ENCODE measurements at regions not wholly inside any gene's neighbourhood (a gene's known extent, or its start where the extent isn't known, plus 50 kb on each side); places are given as distances from the start of the nearest gene placed in this dataset.

DNA sequence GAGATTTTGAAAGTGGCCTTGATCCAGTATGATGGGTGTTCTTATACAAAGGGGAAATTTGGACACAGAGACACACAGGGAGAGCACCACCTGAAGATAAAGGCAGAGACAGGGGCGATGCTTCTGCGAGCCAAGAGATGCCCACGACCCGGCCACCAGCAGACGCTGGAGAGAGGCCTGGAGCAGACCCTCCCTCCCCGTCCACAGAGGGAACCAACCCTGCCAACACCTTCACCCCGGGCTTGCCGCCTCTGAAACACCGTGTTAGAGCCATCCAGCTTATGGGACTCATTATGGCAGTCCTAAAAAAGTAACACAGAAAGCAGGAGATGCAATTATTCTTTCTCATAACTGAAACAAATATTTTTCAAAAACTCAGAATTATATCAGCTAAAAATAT, 303.3 kb upstream of the SHH start:
- no peak overlapping the region for H3K9ac ChIP-seq (replicated peaks; ENCODE audit: extremely low read depth, insufficient read depth, low read length)
- no peaks in the 10 kb centered on the region for H3K36me3 ChIP-seq (ENCODE audit: control insufficient read depth in 2 of 2, extremely low read depth in 1 of 2, insufficient read depth in 2 of 2, low read length in 2 of 2)
- POLR2A ChIA-PET = no interaction called here
- no peaks in the 10 kb centered on the region for H3K27me3 ChIP-seq (ENCODE audit: control insufficient read depth in 2 of 2, insufficient read depth in 2 of 2, low read length in 2 of 2)
- H4K20me1 ChIP-seq (replicated peaks; ENCODE audit: control insufficient read depth, extremely low read depth, insufficient read depth, low read length) = no peaks in the 10 kb centered on the region
- dilution Hi-C loops (cut with MboI; ENCODE audit: extremely low pct_ligation_motif_present, low sequenced_read_pairs) = no loop called here
- CTCF ChIA-PET = no interaction called here
- no peak overlapping the region for H3K27ac ChIP-seq (ENCODE audit: insufficient read depth, low read depth, low read length)
- no peak overlapping the region for H2AFZ ChIP-seq (ENCODE audit: low read depth, low read length)
- H3K79me2 ChIP-seq (ENCODE audit: control insufficient read depth, insufficient read depth, low read length) = no peaks in the 10 kb centered on the region
- no peak overlapping the region for H3K4me2 ChIP-seq (ENCODE audit: insufficient read depth, low read length)
- no peak for DNase-seq (ENCODE audit: low read depth, low spot score)
- H3K4me1 ChIP-seq (ENCODE audit: control insufficient read depth, extremely low read depth, insufficient read depth, low read length) = no peaks in the 10 kb centered on the region
- peaks cover 2% of the 10 kb centered on the region for H3K9me3 ChIP-seq (replicated peaks; ENCODE audit: control insufficient read depth, insufficient read depth, low read length)
- intact Hi-C loops (cut with micrococcal nuclease) = no loop called here
- no peaks in the 10 kb centered on the region for H3K9me1 ChIP-seq (replicated peaks; ENCODE audit: control insufficient read depth, extremely low read depth, insufficient read depth, low read length)
- TF ChIP-seq JUN (IDR thresholded peaks at IDR 0.05; ENCODE audit: borderline replicate concordance, insufficient read depth, insufficient read length, low read depth) = no peak
- TF ChIP-seq POLR2AphosphoS5 (IDR thresholded peaks at IDR 0.05; ENCODE audit: insufficient read depth, low read depth, low read length) = no peak
- no peak for FAIRE-seq
- no TSS peak for BruUV-seq (replicated peaks)
- no peak overlapping the region for H3K4me3 ChIP-seq (replicated peaks in 1 of 3; ENCODE audit: insufficient read depth in 1 of 3, low read depth in 1 of 3, low read length in 3 of 3)

DNA sequence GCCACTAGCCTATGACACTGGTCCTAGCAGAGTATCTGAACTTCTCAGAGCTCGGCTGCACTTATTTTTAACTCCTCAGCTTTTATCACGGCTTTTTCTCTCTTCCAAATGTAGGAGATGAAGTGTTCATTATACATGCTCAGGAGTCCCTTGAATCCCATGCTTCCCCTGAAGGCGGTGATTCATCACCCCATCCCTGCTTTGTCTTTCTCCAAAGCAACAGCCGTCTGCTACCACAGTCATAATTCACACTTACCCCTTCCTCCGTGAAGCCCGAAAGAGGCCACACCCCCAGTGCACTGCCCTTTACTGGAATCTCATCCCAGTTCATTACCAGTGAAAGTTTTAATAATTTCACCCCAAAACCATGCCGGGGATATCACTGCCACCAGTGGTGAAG, 301.5 kb upstream of the SHH start:
- no TSS peak for BruUV-seq (replicated peaks)
- H3K79me2 ChIP-seq (ENCODE audit: control insufficient read depth, insufficient read depth, low read length) = no peaks in the 10 kb centered on the region
- no peak for DNase-seq (ENCODE audit: low read depth, low spot score)

More for the DNA sequence above, 301.5 kb upstream of the SHH start:
- no peak overlapping the region for H3K27ac ChIP-seq (ENCODE audit: insufficient read depth, low read depth, low read length)
- H4K20me1 ChIP-seq (replicated peaks; ENCODE audit: control insufficient read depth, extremely low read depth, insufficient read depth, low read length) = no peaks in the 10 kb centered on the region
- no peaks in the 10 kb centered on the region for H3K4me1 ChIP-seq (ENCODE audit: control insufficient read depth, extremely low read depth, insufficient read depth, low read length)
- ChIA-PET CTCF (no interaction called here), POLR2A (no interaction called here)
- no peaks in the 10 kb centered on the region for H3K36me3 ChIP-seq (ENCODE audit: control insufficient read depth in 2 of 2, extremely low read depth in 1 of 2, insufficient read depth in 2 of 2, low read length in 2 of 2)
- no peaks in the 10 kb centered on the region for H3K9me1 ChIP-seq (replicated peaks; ENCODE audit: control insufficient read depth, extremely low read depth, insufficient read depth, low read length)
- no peak overlapping the region for H2AFZ ChIP-seq (ENCODE audit: low read depth, low read length)
- intact Hi-C loops (cut with micrococcal nuclease) = no loop called here
- H3K4me2 ChIP-seq (ENCODE audit: insufficient read depth, low read length) = no peak overlapping the region
- FAIRE-seq = no peak
- no peak overlapping the region for H3K9ac ChIP-seq (replicated peaks; ENCODE audit: extremely low read depth, insufficient read depth, low read length)
- TF ChIP-seq GATA2 (IDR thresholded peaks at IDR 0.05; ENCODE audit: insufficient read depth, insufficient read length, low read depth, low read length) (no peak), FOS (IDR thresholded peaks at IDR 0.05; ENCODE audit: borderline replicate concordance, insufficient read depth, low read length) (no peak), JUN (IDR thresholded peaks at IDR 0.05; ENCODE audit: borderline replicate concordance, insufficient read depth, insufficient read length, low read depth) (no peak), EZH2 (IDR thresholded peaks at IDR 0.05; ENCODE audit: borderline replicate concordance, low read depth, low read length, severe bottlenecking) (no peak), MYC (IDR thresholded peaks at IDR 0.05; ENCODE audit: low read depth, low read length) (no peak), POLR2A (IDR thresholded peaks at IDR 0.05; ENCODE audit: low read depth, low read length) (no peak), POLR2AphosphoS5 (IDR thresholded peaks at IDR 0.05; ENCODE audit: insufficient read depth, low read depth, low read length) (no peak)
- TF ChIP-seq, protein P1, sequence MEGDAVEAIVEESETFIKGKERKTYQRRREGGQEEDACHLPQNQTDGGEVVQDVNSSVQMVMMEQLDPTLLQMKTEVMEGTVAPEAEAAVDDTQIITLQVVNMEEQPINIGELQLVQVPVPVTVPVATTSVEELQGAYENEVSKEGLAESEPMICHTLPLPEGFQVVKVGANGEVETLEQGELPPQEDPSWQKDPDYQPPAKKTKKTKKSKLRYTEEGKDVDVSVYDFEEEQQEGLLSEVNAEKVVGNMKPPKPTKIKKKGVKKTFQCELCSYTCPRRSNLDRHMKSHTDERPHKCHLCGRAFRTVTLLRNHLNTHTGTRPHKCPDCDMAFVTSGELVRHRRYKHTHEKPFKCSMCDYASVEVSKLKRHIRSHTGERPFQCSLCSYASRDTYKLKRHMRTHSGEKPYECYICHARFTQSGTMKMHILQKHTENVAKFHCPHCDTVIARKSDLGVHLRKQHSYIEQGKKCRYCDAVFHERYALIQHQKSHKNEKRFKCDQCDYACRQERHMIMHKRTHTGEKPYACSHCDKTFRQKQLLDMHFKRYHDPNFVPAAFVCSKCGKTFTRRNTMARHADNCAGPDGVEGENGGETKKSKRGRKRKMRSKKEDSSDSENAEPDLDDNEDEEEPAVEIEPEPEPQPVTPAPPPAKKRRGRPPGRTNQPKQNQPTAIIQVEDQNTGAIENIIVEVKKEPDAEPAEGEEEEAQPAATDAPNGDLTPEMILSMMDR (IDR thresholded peaks at IDR 0.05; ENCODE audit: extremely low read depth in 1 of 2, insufficient read depth in 1 of 2, low read depth in 1 of 2, low read length in 2 of 2) = no peak
- TF ChIP-seq, protein P2, sequence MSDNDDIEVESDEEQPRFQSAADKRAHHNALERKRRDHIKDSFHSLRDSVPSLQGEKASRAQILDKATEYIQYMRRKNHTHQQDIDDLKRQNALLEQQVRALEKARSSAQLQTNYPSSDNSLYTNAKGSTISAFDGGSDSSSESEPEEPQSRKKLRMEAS (IDR thresholded peaks at IDR 0.05; ENCODE audit: insufficient read depth, insufficient read length) = no peak
- H3K9me3 ChIP-seq (replicated peaks; ENCODE audit: control insufficient read depth, insufficient read depth, low read length) = peaks cover 2% of the 10 kb centered on the region
- H3K27me3 ChIP-seq (ENCODE audit: control insufficient read depth in 2 of 2, insufficient read depth in 2 of 2, low read length in 2 of 2) = no peaks in the 10 kb centered on the region
- dilution Hi-C loops (cut with MboI; ENCODE audit: extremely low pct_ligation_motif_present, low sequenced_read_pairs) = no loop called here
- no peak overlapping the region for H3K4me3 ChIP-seq (replicated peaks in 1 of 3; ENCODE audit: insufficient read depth in 1 of 3, low read depth in 1 of 3, low read length in 3 of 3)
